ENCODE measurements at regions not wholly inside any gene's neighbourhood (a gene's known extent, or its start where the extent isn't known, plus 50 kb on each side); places are given as distances from the start of the nearest gene placed in this dataset.

GRCh38 chr4:154124539-154125255, 335.8 kb upstream of the SFRP2 start:
- no peak overlapping the region for H3K27ac ChIP-seq
- H3F3A ChIP-seq (ENCODE audit: insufficient read depth, low read depth), result no peaks in the 10 kb centered on the region
- H2AFZ ChIP-seq, result no peak overlapping the region
- H3K4me2 ChIP-seq, result no peak overlapping the region
- POLR2A ChIA-PET (ENCODE audit: unreplicated experiment), result no interaction called here
- no peaks in the 10 kb centered on the region for H3K36me3 ChIP-seq (ENCODE audit: low read depth)
- intact Hi-C loops (cut with micrococcal nuclease; ENCODE audit: unreplicated experiment), result no loop called here
- CTCF ChIA-PET, result no interaction called here
- no peaks in the 10 kb centered on the region for H3K27me3 ChIP-seq (ENCODE audit: insufficient read depth, low read depth)
- BruUV-seq (replicated peaks), result no TSS peak
- H3K4me3 ChIP-seq, result no peak overlapping the region
- no peaks in the 10 kb centered on the region for H3K9me3 ChIP-seq (ENCODE audit: insufficient read depth, low read depth)
- H4K20me1 ChIP-seq (ENCODE audit: insufficient read depth), result no peaks in the 10 kb centered on the region
- no peaks in the 10 kb centered on the region for H3K4me1 ChIP-seq (replicated peaks; ENCODE audit: insufficient read depth)
- no peaks in the 10 kb centered on the region for H3K79me2 ChIP-seq (ENCODE audit: low read depth)
- no peaks in the 10 kb centered on the region for H3K9me2 ChIP-seq (ENCODE audit: insufficient read depth)
- peak in 1 of 2 experiments; percentile 37 for DNase-seq
- TF ChIP-seq CTCF (conservative IDR thresholded peaks at IDR 0.05) (no peak), EZH2 (IDR thresholded peaks at IDR 0.05; ENCODE audit: low read depth) (no peak)

DNA sequence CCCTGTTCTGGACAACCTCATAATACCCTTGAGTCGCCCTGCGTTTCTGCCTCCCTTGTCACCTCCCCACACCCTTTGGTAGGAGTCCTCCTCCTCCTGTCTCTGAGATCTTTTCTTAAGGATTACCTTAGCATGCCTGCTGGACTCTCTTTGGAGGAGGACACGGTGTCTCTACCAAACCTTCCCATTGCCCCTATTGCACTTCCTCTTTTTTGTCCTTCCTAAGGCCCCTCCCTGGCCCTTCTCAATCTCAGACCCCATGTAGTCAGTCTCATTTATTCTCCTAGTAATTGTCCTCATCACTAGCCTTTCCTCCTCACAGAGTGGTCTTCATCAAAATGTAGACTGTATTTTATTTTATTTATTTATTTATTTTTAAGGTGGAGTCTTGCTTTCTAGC, 335.0 kb upstream of the SFRP2 start:
- intact Hi-C loops (cut with micrococcal nuclease; ENCODE audit: unreplicated experiment), result no loop called here

GRCh38 chr4:154120690-154121345, 331.9 kb upstream of the SFRP2 start:
- CTCF ChIA-PET, result no interaction called here
- H3K36me3 ChIP-seq (ENCODE audit: low read depth), result no peaks in the 10 kb centered on the region
- no peaks in the 10 kb centered on the region for H3K4me1 ChIP-seq (replicated peaks; ENCODE audit: insufficient read depth)

More for the DNA sequence above, 335.0 kb upstream of the SFRP2 start:
- H3K79me2 ChIP-seq (ENCODE audit: low read depth), result no peaks in the 10 kb centered on the region
- ChIA-PET POLR2A (ENCODE audit: unreplicated experiment) (no interaction called here), CTCF (no interaction called here)
- BruUV-seq (replicated peaks), result no TSS peak
- no peaks in the 10 kb centered on the region for H3K27me3 ChIP-seq (ENCODE audit: insufficient read depth, low read depth)
- no peaks in the 10 kb centered on the region for H3K9me2 ChIP-seq (ENCODE audit: insufficient read depth)
- no peaks in the 10 kb centered on the region for H3K36me3 ChIP-seq (ENCODE audit: low read depth)
- no peaks in the 10 kb centered on the region for H4K20me1 ChIP-seq (ENCODE audit: insufficient read depth)
- no peaks in the 10 kb centered on the region for H3F3A ChIP-seq (ENCODE audit: insufficient read depth, low read depth)
- H3K4me3 ChIP-seq, result no peak overlapping the region
- no peak overlapping the region for H2AFZ ChIP-seq
- H3K9me3 ChIP-seq (ENCODE audit: insufficient read depth, low read depth), result no peaks in the 10 kb centered on the region
- no peaks in the 10 kb centered on the region for H3K4me1 ChIP-seq (replicated peaks; ENCODE audit: insufficient read depth)
- DNase-seq, result no peak
- H3K4me2 ChIP-seq, result no peak overlapping the region
- TF ChIP-seq CTCF (conservative IDR thresholded peaks at IDR 0.05) (no peak), EZH2 (IDR thresholded peaks at IDR 0.05; ENCODE audit: low read depth) (no peak)
- H3K27ac ChIP-seq, result no peak overlapping the region

More at GRCh38 chr4:154120690-154121345, 331.9 kb upstream of the SFRP2 start:
- H3K9me3 ChIP-seq (ENCODE audit: insufficient read depth, low read depth), result no peaks in the 10 kb centered on the region
- POLR2A ChIA-PET (ENCODE audit: unreplicated experiment), result no interaction called here
- H3K27me3 ChIP-seq (ENCODE audit: insufficient read depth, low read depth), result no peaks in the 10 kb centered on the region
- no TSS peak for BruUV-seq (replicated peaks)
- no peak overlapping the region for H3K27ac ChIP-seq
- no peaks in the 10 kb centered on the region for H3F3A ChIP-seq (ENCODE audit: insufficient read depth, low read depth)
- H3K4me2 ChIP-seq, result no peak overlapping the region
- no peak overlapping the region for H2AFZ ChIP-seq
- no peak for DNase-seq
- no peak for TF ChIP-seq EZH2 (IDR thresholded peaks at IDR 0.05; ENCODE audit: low read depth)
- no peak for TF ChIP-seq CTCF (conservative IDR thresholded peaks at IDR 0.05)
- no peaks in the 10 kb centered on the region for H3K9me2 ChIP-seq (ENCODE audit: insufficient read depth)
- no peaks in the 10 kb centered on the region for H3K79me2 ChIP-seq (ENCODE audit: low read depth)
- intact Hi-C loops (cut with micrococcal nuclease; ENCODE audit: unreplicated experiment), result no loop called here
- H3K4me3 ChIP-seq, result no peak overlapping the region
- H4K20me1 ChIP-seq (ENCODE audit: insufficient read depth), result no peaks in the 10 kb centered on the region
